ENCODE measurements at regions not wholly inside any gene's neighbourhood (a gene's known extent, or its start where the extent isn't known, plus 50 kb on each side); places are given as distances from the start of the nearest gene placed in this dataset.

GRCh38 chr6:43859213-43859612 lies 89.2 kb downstream of the VEGFA start:
- TF ChIP-seq CTCF (IDR thresholded peaks at IDR 0.05) (no peak), POLR2A (IDR thresholded peaks at IDR 0.05) (no peak)
